ENCODE measurements at regions not wholly inside any gene's neighbourhood (a gene's known extent, or its start where the extent isn't known, plus 50 kb on each side); places are given as distances from the start of the nearest gene placed in this dataset.

- H3K27me3 Mint-ChIP-seq = peaks cover 15% of the 10 kb centered on the region
- H3K9me3 Mint-ChIP-seq = no peaks in the 10 kb centered on the region
- no peak for ATAC-seq
- no peak overlapping the region for H3K4me3 Mint-ChIP-seq
- DNase-seq = no peak
- no peaks in the 10 kb centered on the region for H3K4me1 Mint-ChIP-seq
- no peak overlapping the region for H3K27ac Mint-ChIP-seq
These were observed 654.5 kb upstream of the CELF2 start for GRCh38 chr10:10363217-10363616.

GRCh38 chr10:10364902-10365301 is 652.8 kb upstream of the CELF2 start:
- no peak for DNase-seq
- no peak overlapping the region for H3K4me3 Mint-ChIP-seq
- ATAC-seq = no peak
- H3K4me1 Mint-ChIP-seq = no peaks in the 10 kb centered on the region
- peaks cover 23% of the 10 kb centered on the region for H3K27me3 Mint-ChIP-seq
- H3K27ac Mint-ChIP-seq = no peak overlapping the region
- no peaks in the 10 kb centered on the region for H3K9me3 Mint-ChIP-seq

- H3K4me3 Mint-ChIP-seq = no peak overlapping the region
- peaks cover 23% of the 10 kb centered on the region for H3K27me3 Mint-ChIP-seq
- ATAC-seq (no peak), DNase-seq (no peak)
- no peak overlapping the region for H3K27ac Mint-ChIP-seq
- no peaks in the 10 kb centered on the region for H3K4me1 Mint-ChIP-seq
- H3K9me3 Mint-ChIP-seq = no peaks in the 10 kb centered on the region
These were observed 652.0 kb upstream of the CELF2 start for GRCh38 chr10:10365676-10366075.

- Mint-ChIP-seq H3K27ac (no peak overlapping the region), H3K4me3 (no peak overlapping the region), H3K4me1 (no peaks in the 10 kb centered on the region), H3K27me3 (peaks cover 23% of the 10 kb centered on the region), H3K9me3 (no peaks in the 10 kb centered on the region)
- ATAC-seq (no peak), DNase-seq (no peak)
These were observed 650.8 kb upstream of the CELF2 start for GRCh38 chr10:10366836-10367235.

GRCh38 chr10:10367264-10367663 is 650.4 kb upstream of the CELF2 start:
- H3K9me3 Mint-ChIP-seq = no peaks in the 10 kb centered on the region
- peaks cover 21% of the 10 kb centered on the region for H3K27me3 Mint-ChIP-seq
- no peaks in the 10 kb centered on the region for H3K4me1 Mint-ChIP-seq
- DNase-seq (no peak), ATAC-seq (no peak)
- no peak overlapping the region for H3K4me3 Mint-ChIP-seq
- H3K27ac Mint-ChIP-seq = no peak overlapping the region

- DNase-seq (no peak), ATAC-seq (no peak)
- no peak overlapping the region for H3K4me3 Mint-ChIP-seq
- no peaks in the 10 kb centered on the region for H3K4me1 Mint-ChIP-seq
- peaks cover 8% of the 10 kb centered on the region for H3K27me3 Mint-ChIP-seq
- peak overlapping the region in 1 of 2 donors; percentile 38 for H3K27ac Mint-ChIP-seq
- H3K9me3 Mint-ChIP-seq = no peaks in the 10 kb centered on the region
These were observed 648.6 kb upstream of the CELF2 start for GRCh38 chr10:10368951-10369576.

GRCh38 chr10:10385831-10386230 is 631.8 kb upstream of the CELF2 start:
- DNase-seq = no peak
- Mint-ChIP-seq H3K4me1 (no peaks in the 10 kb centered on the region), H3K4me3 (no peak overlapping the region), H3K9me3 (no peaks in the 10 kb centered on the region), H3K27me3 (peaks cover 3% of the 10 kb centered on the region), H3K27ac (no peak overlapping the region)
- ATAC-seq = no peak

- H3K4me1 Mint-ChIP-seq = no peaks in the 10 kb centered on the region
- H3K4me3 Mint-ChIP-seq = no peak overlapping the region
- DNase-seq (no peak), ATAC-seq (no peak)
- no peak overlapping the region for H3K27ac Mint-ChIP-seq
- peaks cover 21% of the 10 kb centered on the region for H3K27me3 Mint-ChIP-seq
- H3K9me3 Mint-ChIP-seq = no peaks in the 10 kb centered on the region
These were observed 628.5 kb upstream of the CELF2 start for GRCh38 chr10:10389182-10389581.

GRCh38 chr10:10392511-10392910 is 625.2 kb upstream of the CELF2 start:
- ATAC-seq = no peak
- Mint-ChIP-seq H3K9me3 (no peaks in the 10 kb centered on the region), H3K4me3 (no peak overlapping the region), H3K27ac (no peak overlapping the region), H3K4me1 (no peaks in the 10 kb centered on the region), H3K27me3 (peaks cover 21% of the 10 kb centered on the region)
- DNase-seq = no peak

- no peak overlapping the region for H3K4me3 Mint-ChIP-seq
- no peaks in the 10 kb centered on the region for H3K4me1 Mint-ChIP-seq
- DNase-seq = no peak
These were observed 622.6 kb upstream of the CELF2 start for GRCh38 chr10:10394933-10395658.

GRCh38 chr10:10396601-10397000 is 621.1 kb upstream of the CELF2 start:
- peaks cover 0 to under 1% of the 10 kb centered on the region in 2 donors for H3K9me3 Mint-ChIP-seq
- H3K4me3 Mint-ChIP-seq = no peak overlapping the region
- H3K27me3 Mint-ChIP-seq = peaks cover 12% of the 10 kb centered on the region
- ATAC-seq = no peak
- H3K4me1 Mint-ChIP-seq = no peaks in the 10 kb centered on the region
- peak overlapping the region in 1 of 2 donors; percentile 9 for H3K27ac Mint-ChIP-seq
- no peak for DNase-seq

More at GRCh38 chr10:10394933-10395658, 622.6 kb upstream of the CELF2 start:
- H3K9me3 Mint-ChIP-seq = no peaks in the 10 kb centered on the region
- no peak overlapping the region for H3K27ac Mint-ChIP-seq
- no peak for ATAC-seq
- peaks cover 21% of the 10 kb centered on the region for H3K27me3 Mint-ChIP-seq

GRCh38 chr10:10397906-10398305 is 619.8 kb upstream of the CELF2 start:
- H3K9me3 Mint-ChIP-seq = peaks cover 0 to 7% of the 10 kb centered on the region in 2 donors
- DNase-seq = no peak
- no peak overlapping the region for H3K27ac Mint-ChIP-seq
- H3K27me3 Mint-ChIP-seq = peaks cover 9% of the 10 kb centered on the region
- ATAC-seq = no peak
- H3K4me1 Mint-ChIP-seq = no peaks in the 10 kb centered on the region
- H3K4me3 Mint-ChIP-seq = no peak overlapping the region

GRCh38 chr10:10403762-10404161 is 613.9 kb upstream of the CELF2 start:
- DNase-seq (no peak), ATAC-seq (no peak)
- no peak overlapping the region for H3K4me3 Mint-ChIP-seq
- no peaks in the 10 kb centered on the region for H3K4me1 Mint-ChIP-seq
- H3K27me3 Mint-ChIP-seq = peaks cover 7% of the 10 kb centered on the region
- no peak overlapping the region for H3K27ac Mint-ChIP-seq
- H3K9me3 Mint-ChIP-seq = peaks cover 0 to 7% of the 10 kb centered on the region in 2 donors

- ATAC-seq = no peak
- peaks cover 9% of the 10 kb centered on the region for H3K4me1 Mint-ChIP-seq
These were observed 600.0 kb upstream of the CELF2 start for GRCh38 chr10:10417671-10418070.

GRCh38 chr10:10418387-10418786 is 599.3 kb upstream of the CELF2 start:
- no peaks in the 10 kb centered on the region for H3K9me3 Mint-ChIP-seq
- no peak overlapping the region for H3K27ac Mint-ChIP-seq
- H3K4me3 Mint-ChIP-seq = peak overlapping the region in 1 of 2 donors; percentile 3
- H3K27me3 Mint-ChIP-seq = peaks cover 14% of the 10 kb centered on the region
- H3K4me1 Mint-ChIP-seq = peaks cover 9% of the 10 kb centered on the region
- DNase-seq = peak in 1 of 2 donors; percentile 27
- peak; percentile 97 for ATAC-seq

More at GRCh38 chr10:10417671-10418070, 600.0 kb upstream of the CELF2 start:
- no peak for DNase-seq
- H3K27me3 Mint-ChIP-seq = peaks cover 14% of the 10 kb centered on the region
- H3K27ac Mint-ChIP-seq = no peak overlapping the region
- H3K4me3 Mint-ChIP-seq = no peak overlapping the region
- H3K9me3 Mint-ChIP-seq = no peaks in the 10 kb centered on the region

GRCh38 chr10:10421071-10421470 is 596.6 kb upstream of the CELF2 start:
- Mint-ChIP-seq H3K27ac (no peak overlapping the region), H3K4me3 (no peak overlapping the region), H3K27me3 (peaks cover 14% of the 10 kb centered on the region), H3K4me1 (peaks cover 9% of the 10 kb centered on the region), H3K9me3 (no peaks in the 10 kb centered on the region)
- no peak for DNase-seq
- ATAC-seq = no peak
